HG03469 (cell line): ENCODE measurements at regions not wholly inside any gene's neighbourhood (a gene's known extent, or its start where the extent isn't known, plus 50 kb on each side); places are given as distances from the start of the nearest gene placed in this dataset.

Experiments
- ATAC-seq: cut with Tn5 transposase; IDR thresholded peaks from one replicate; pipeline ENCODE4 v1.9.1; 2021; ENCODE audit warnings: mild to moderate bottlenecking, moderate library complexity, moderate number of reproducible peaks; ENCODE audit not compliant: unreplicated experiment

- ATAC-seq, result no peak
Observed at GRCh38 chr5:54656261-54656728, 138.7 kb downstream of the SNX18 start.

- no peak for ATAC-seq
Observed at GRCh38 chr5:54655761-54656160, 138.2 kb downstream of the SNX18 start.

- no peak for ATAC-seq
Observed at GRCh38 chr5:54655266-54655665, 137.7 kb downstream of the SNX18 start.

GRCh38 chr5:54653956-54654614 is 136.5 kb downstream of the SNX18 start:
- no peak for ATAC-seq

GRCh38 chr5:54651482-54652076 is 134.0 kb downstream of the SNX18 start:
- ATAC-seq, result no peak

GRCh38 chr5:54649041-54649504 is 131.5 kb downstream of the SNX18 start:
- ATAC-seq, result no peak

- ATAC-seq, result peak; percentile 91
Observed at GRCh38 chr5:54646356-54647101, 129.0 kb downstream of the SNX18 start.

- no peak for ATAC-seq
Observed at GRCh38 chr5:54645882-54646355, 128.4 kb downstream of the SNX18 start.

GRCh38 chr5:54644226-54644625 is 126.7 kb downstream of the SNX18 start:
- ATAC-seq, result no peak

- no peak for ATAC-seq
Observed at GRCh38 chr5:54643685-54644106, 126.1 kb downstream of the SNX18 start.

GRCh38 chr5:54639621-54640020 is 122.1 kb downstream of the SNX18 start:
- no peak for ATAC-seq

GRCh38 chr5:54638106-54638505 is 120.5 kb downstream of the SNX18 start:
- no peak for ATAC-seq

- ATAC-seq, result no peak
Observed at GRCh38 chr5:54637654-54638053, 120.1 kb downstream of the SNX18 start.

- ATAC-seq, result no peak
Observed at GRCh38 chr5:54634089-54634488, 116.5 kb downstream of the SNX18 start.

- no peak for ATAC-seq
Observed at GRCh38 chr5:54632131-54632701, 114.7 kb downstream of the SNX18 start.

- ATAC-seq, result no peak
Observed at GRCh38 chr5:54630738-54631359, 113.3 kb downstream of the SNX18 start.

GRCh38 chr5:54629115-54629514 is 111.6 kb downstream of the SNX18 start:
- no peak for ATAC-seq

GRCh38 chr5:54628050-54628449 is 110.5 kb downstream of the SNX18 start:
- ATAC-seq, result no peak

GRCh38 chr5:54626407-54626806 is 108.8 kb downstream of the SNX18 start:
- no peak for ATAC-seq

GRCh38 chr5:54624805-54625568 is 107.4 kb downstream of the SNX18 start:
- ATAC-seq, result no peak
